GM23338 (cell line): ENCODE measurements at regions not wholly inside any gene's neighbourhood (a gene's known extent, or its start where the extent isn't known, plus 50 kb on each side); places are given as distances from the start of the nearest gene placed in this dataset.

Source experiments
- ATAC-seq: fragments of 200-7000 bp; cut with Tn5 transposase; 3 replicates; pipeline ENCODE4 v1.9.1; 2020
- DNase-seq: peaks from one replicate; pipeline ENCODE4 v3.0.0-alpha.2; 2015; ENCODE audit warnings: low spot score
- H2AFZ ChIP-seq: fragments of 200-600 bp; sonication (generic); 2 replicates; pipeline ENCODE4 v1.8.0; 2016; ENCODE audit warnings: antibody characterized with exemption, mild to moderate bottlenecking, moderate library complexity
- H3F3A ChIP-seq: fragments of 200-600 bp; sonication (generic); replicated peaks from 2 replicates; pipeline ENCODE4 v1.8.0; 2017; ENCODE audit warnings: antibody characterized with exemption, mixed run types, low read depth
- H3K27ac ChIP-seq: fragments of 200-600 bp; sonication (generic); 2 replicates; pipeline ENCODE4 v1.6.1; 2016; ENCODE audit warnings: low read depth
- H3K27me3 ChIP-seq: fragments of 200-600 bp; sonication (generic); 2 replicates; pipeline ENCODE4 v1.8.0; 2016; ENCODE audit warnings: mild to moderate bottlenecking, mixed run types, moderate library complexity; ENCODE audit not compliant: insufficient read depth
- H3K36me3 ChIP-seq: fragments of 200-600 bp; sonication (generic); 2 replicates; pipeline ENCODE4 v1.8.0; 2016; ENCODE audit warnings: mild to moderate bottlenecking; ENCODE audit not compliant: insufficient read depth
- H3K4me1 ChIP-seq: fragments of 200-600 bp; sonication (generic); 2 replicates; pipeline ENCODE4 v1.8.0; 2016; ENCODE audit warnings: mild to moderate bottlenecking, moderate library complexity; ENCODE audit not compliant: insufficient read depth
- H3K4me2 ChIP-seq: fragments of 200-600 bp; sonication (generic); 2 replicates; pipeline ENCODE4 v1.7.1; 2017; ENCODE audit warnings: mixed run types
- H3K4me3 ChIP-seq: fragments of 200-600 bp; sonication (generic); 2 replicates; pipeline ENCODE4 v1.6.1; 2016; ENCODE audit warnings: mixed run types
- H3K79me2 ChIP-seq: fragments of 200-600 bp; sonication (generic); replicated peaks from 2 replicates; pipeline ENCODE4 v1.8.0; 2017; ENCODE audit warnings: mild to moderate bottlenecking; ENCODE audit not compliant: insufficient read depth
- H3K9me2 ChIP-seq: fragments of 200-600 bp; sonication (generic); 2 replicates; pipeline ENCODE4 v1.8.0; 2017; ENCODE audit not compliant: insufficient read depth
- H4K20me1 ChIP-seq: fragments of 200-600 bp; sonication (generic); replicated peaks from 2 replicates; pipeline ENCODE4 v1.8.0; 2017; ENCODE audit warnings: mild to moderate bottlenecking; ENCODE audit not compliant: insufficient read depth
- H3K27ac Mint-ChIP-seq: 2 replicates; pipeline ENCODE4 v1.8.0; 2020; ENCODE audit warnings: inconsistent platforms, mild to moderate bottlenecking, moderate library complexity, mixed read lengths
- H3K27me3 Mint-ChIP-seq: 3 replicates; pipeline ENCODE4 v1.8.0; 2022; ENCODE audit warnings: low read depth, mild to moderate bottlenecking, moderate library complexity, mixed read lengths, inconsistent platforms; ENCODE audit not compliant: insufficient read depth, poor library complexity
- H3K36me3 Mint-ChIP-seq: 3 replicates; pipeline ENCODE4 v1.8.0; 2021; ENCODE audit warnings: low read depth, mild to moderate bottlenecking, inconsistent platforms, moderate library complexity, mixed read lengths
- H3K4me1 Mint-ChIP-seq: 3 replicates; pipeline ENCODE4 v1.8.0; 2020; ENCODE audit warnings: mild to moderate bottlenecking, inconsistent platforms, mixed read lengths
- H3K4me3 Mint-ChIP-seq: 3 replicates; pipeline ENCODE4 v1.8.0; 2021; ENCODE audit warnings: moderate library complexity, mild to moderate bottlenecking, inconsistent platforms, mixed read lengths
- H3K9me3 Mint-ChIP-seq: 3 replicates; pipeline ENCODE4 v1.8.0; 2020; ENCODE audit warnings: moderate library complexity, mild to moderate bottlenecking, inconsistent platforms, mixed read lengths
- CREB1 ChIP-seq: fragments of 250-450 bp; sonication (Bioruptor Pico); IDR thresholded peaks from 2 replicates; pipeline ENCODE4 v1.5.0; 2020; ENCODE audit warnings: low read depth, mild to moderate bottlenecking, moderate library complexity
- EZH2phosphoT487 ChIP-seq: fragments of 200-600 bp; sonication (generic); IDR thresholded peaks from one replicate; pipeline ENCODE4 v1.8.1; 2018; ENCODE audit warnings: antibody characterized with exemption; ENCODE audit not compliant: unreplicated experiment
- JUNB ChIP-seq: IDR thresholded peaks from one replicate; pipeline ENCODE4 v1.6.1; 2016; ENCODE audit warnings: antibody characterized with exemption; ENCODE audit not compliant: unreplicated experiment
- POLR2AphosphoS5 ChIP-seq: IDR thresholded peaks from 2 replicates; pipeline ENCODE4 v1.6.1; 2016; ENCODE audit warnings: antibody characterized with exemption, low read depth
- REST ChIP-seq: IDR thresholded peaks from one replicate; pipeline ENCODE4 v1.6.1; 2018; ENCODE audit warnings: antibody characterized with exemption; ENCODE audit not compliant: unreplicated experiment
- STAT1 ChIP-seq: IDR thresholded peaks from one replicate; pipeline ENCODE4 v1.6.1; 2016; ENCODE audit warnings: antibody characterized with exemption; ENCODE audit not compliant: unreplicated experiment
- ZNF114 ChIP-seq: fragments of 250-450 bp; sonication (Bioruptor Pico); IDR thresholded peaks from 2 replicates; pipeline ENCODE4 v1.5.0; 2020; ENCODE audit warnings: mild to moderate bottlenecking, moderate library complexity
- TF ChIP-seq, protein P1 (sequence below), 2 experiments: fragments of 200-600 bp in 1 of 2; sonication (generic) in 1 of 2; conservative IDR thresholded peaks; 2 replicates each; pipeline versions ENCODE4 v1.5.1 to v1.6.1; 2016 to 2017; ENCODE audit warnings: antibody characterized with exemption in 2 of 2, low read depth in 2 of 2, mild to moderate bottlenecking in 2 of 2, moderate library complexity in 1 of 2
- TF ChIP-seq, protein P2 (sequence below): IDR thresholded peaks from 2 replicates; pipeline ENCODE4 v1.6.1; 2016; ENCODE audit warnings: antibody characterized with exemption

DNA sequence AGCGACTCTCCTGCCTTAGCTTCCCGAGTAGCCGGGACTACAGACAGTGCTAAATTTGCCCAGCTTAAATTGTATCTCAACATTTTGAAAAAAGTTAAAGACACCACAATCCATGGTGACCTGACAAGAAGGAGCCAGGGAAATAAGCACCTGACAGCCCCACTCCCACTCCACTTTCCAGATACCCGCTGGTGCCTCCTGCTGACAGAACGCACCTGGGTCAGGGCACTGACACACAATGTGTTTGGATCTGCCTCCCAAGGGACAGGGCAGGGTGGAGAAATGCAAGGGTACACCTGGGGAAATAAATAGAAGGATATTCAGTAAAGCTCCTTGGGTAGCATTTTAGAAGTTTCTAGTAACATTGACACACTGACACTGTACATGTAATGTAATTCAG, 58.9 kb upstream of the OPN4 start:
- H3K9me3 Mint-ChIP-seq, result peaks cover 2% of the 10 kb centered on the region; the same call in 2 of the 3 replicates
- DNase-seq (no peak), ATAC-seq (no peak)
- H3K4me1 Mint-ChIP-seq, result peaks cover 13% of the 10 kb centered on the region
- Histone ChIP-seq H3K36me3 (no peaks in the 10 kb centered on the region), H3F3A (no peaks in the 10 kb centered on the region), H3K4me1 (peaks cover 6% of the 10 kb centered on the region; the same call in 1 of the 2 replicates), H3K27me3 (no peaks in the 10 kb centered on the region), H3K79me2 (no peaks in the 10 kb centered on the region), H2AFZ (no peak overlapping the region), H4K20me1 (no peaks in the 10 kb centered on the region), H3K27ac (no peak overlapping the region), H3K4me3 (no peak overlapping the region), H3K9me2 (no peaks in the 10 kb centered on the region), H3K4me2 (no peak overlapping the region)
- no peak for TF ChIP-seq ZNF114 (CRISPR knock-in tag)
- TF ChIP-seq EZH2phosphoT487, result no peak
- no peak for TF ChIP-seq STAT1
- TF ChIP-seq, protein P1, sequence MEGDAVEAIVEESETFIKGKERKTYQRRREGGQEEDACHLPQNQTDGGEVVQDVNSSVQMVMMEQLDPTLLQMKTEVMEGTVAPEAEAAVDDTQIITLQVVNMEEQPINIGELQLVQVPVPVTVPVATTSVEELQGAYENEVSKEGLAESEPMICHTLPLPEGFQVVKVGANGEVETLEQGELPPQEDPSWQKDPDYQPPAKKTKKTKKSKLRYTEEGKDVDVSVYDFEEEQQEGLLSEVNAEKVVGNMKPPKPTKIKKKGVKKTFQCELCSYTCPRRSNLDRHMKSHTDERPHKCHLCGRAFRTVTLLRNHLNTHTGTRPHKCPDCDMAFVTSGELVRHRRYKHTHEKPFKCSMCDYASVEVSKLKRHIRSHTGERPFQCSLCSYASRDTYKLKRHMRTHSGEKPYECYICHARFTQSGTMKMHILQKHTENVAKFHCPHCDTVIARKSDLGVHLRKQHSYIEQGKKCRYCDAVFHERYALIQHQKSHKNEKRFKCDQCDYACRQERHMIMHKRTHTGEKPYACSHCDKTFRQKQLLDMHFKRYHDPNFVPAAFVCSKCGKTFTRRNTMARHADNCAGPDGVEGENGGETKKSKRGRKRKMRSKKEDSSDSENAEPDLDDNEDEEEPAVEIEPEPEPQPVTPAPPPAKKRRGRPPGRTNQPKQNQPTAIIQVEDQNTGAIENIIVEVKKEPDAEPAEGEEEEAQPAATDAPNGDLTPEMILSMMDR (conservative IDR thresholded peaks at IDR 0.05; ENCODE audit: low read depth in 2 of 2), result peak; percentile 11 to 44; a peak in 2 of 4 replicates
- no peak for TF ChIP-seq REST
- no peak for TF ChIP-seq POLR2AphosphoS5
- no peak for TF ChIP-seq JUNB
- TF ChIP-seq CREB1 (CRISPR knock-in tag), result no peak
- no peak overlapping the region for H3K27ac Mint-ChIP-seq
- no peaks in the 10 kb centered on the region for H3K36me3 Mint-ChIP-seq
- no peak overlapping the region for H3K4me3 Mint-ChIP-seq
- peaks cover 10% of the 10 kb centered on the region for H3K27me3 Mint-ChIP-seq

GRCh38 chr10:86596266-86596665, 58.1 kb upstream of the OPN4 start:
- H3K27me3 Mint-ChIP-seq, result peaks cover 10% of the 10 kb centered on the region
- H3K36me3 ChIP-seq, result no peaks in the 10 kb centered on the region
- no peaks in the 10 kb centered on the region for H3K9me2 ChIP-seq
- H3F3A ChIP-seq, result no peaks in the 10 kb centered on the region
- ATAC-seq, result no peak
- H3K4me3 Mint-ChIP-seq, result no peak overlapping the region
- no peaks in the 10 kb centered on the region for H4K20me1 ChIP-seq
- no peak overlapping the region for H3K27ac ChIP-seq
- no peak overlapping the region for H3K27ac Mint-ChIP-seq
- TF ChIP-seq JUNB (no peak), POLR2AphosphoS5 (no peak), EZH2phosphoT487 (no peak), STAT1 (no peak)
- TF ChIP-seq, protein P2, sequence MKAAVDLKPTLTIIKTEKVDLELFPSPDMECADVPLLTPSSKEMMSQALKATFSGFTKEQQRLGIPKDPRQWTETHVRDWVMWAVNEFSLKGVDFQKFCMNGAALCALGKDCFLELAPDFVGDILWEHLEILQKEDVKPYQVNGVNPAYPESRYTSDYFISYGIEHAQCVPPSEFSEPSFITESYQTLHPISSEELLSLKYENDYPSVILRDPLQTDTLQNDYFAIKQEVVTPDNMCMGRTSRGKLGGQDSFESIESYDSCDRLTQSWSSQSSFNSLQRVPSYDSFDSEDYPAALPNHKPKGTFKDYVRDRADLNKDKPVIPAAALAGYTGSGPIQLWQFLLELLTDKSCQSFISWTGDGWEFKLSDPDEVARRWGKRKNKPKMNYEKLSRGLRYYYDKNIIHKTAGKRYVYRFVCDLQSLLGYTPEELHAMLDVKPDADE, result no peak
- no peaks in the 10 kb centered on the region for H3K79me2 ChIP-seq
- H3K9me3 Mint-ChIP-seq, result peaks cover 2% of the 10 kb centered on the region; the same call in 2 of the 3 replicates
- H2AFZ ChIP-seq, result 0 out of 2 replicates have a peak overlapping the region, but pooled peaks have one; percentile 14
- no peaks in the 10 kb centered on the region for H3K36me3 Mint-ChIP-seq
- H3K27me3 ChIP-seq, result no peaks in the 10 kb centered on the region
- peaks cover 7% of the 10 kb centered on the region; the same call in 1 of the 2 replicates for H3K4me1 ChIP-seq
- peaks cover 15% of the 10 kb centered on the region for H3K4me1 Mint-ChIP-seq
- no peak overlapping the region for H3K4me3 ChIP-seq
- no peak for DNase-seq
- H3K4me2 ChIP-seq, result no peak overlapping the region
